A549 (cell line): ENCODE measurements at regions not wholly inside any gene's neighbourhood (a gene's known extent, or its start where the extent isn't known, plus 50 kb on each side); places are given as distances from the start of the nearest gene placed in this dataset.

Source experiments
- ATAC-seq, 2 experiments: fragments of 200-7000 bp in 1 of 2; fragments of >200 bp in 1 of 2; cut with Nextera tagmentation in 1 of 2; cut with Tn5 transposase in 1 of 2; 3 replicates each; pipeline versions ENCODE4 v1.8.0 to v1.9.1; 2018 to 2020; ENCODE audit warnings: mild to moderate bottlenecking in 1 of 2, moderate library complexity in 1 of 2
- CTCF ChIA-PET: fragments of 300-600 bp; sonication (Branson Sonifier 250); formaldehyde crosslinking; extraction: SDS; loops from one replicate; lab custom pipeline; 2021; ENCODE audit warnings: antibody characterized with exemption, inconsistent platforms; lab: Yijun Ruan, JAX
- POLR2A ChIA-PET: fragments of 350-600 bp; formaldehyde crosslinking; extraction: SDS; loops from one replicate; lab custom pipeline; 2021; ENCODE audit warnings: antibody characterized with exemption, inconsistent platforms; lab: Yijun Ruan, JAX
- DNase-seq, 2 experiments: peaks; one replicate each; pipeline versions ENCODE4 v3.0.0 to v3.0.0-alpha.2; 2011 to 2016; ENCODE audit warnings: low read depth in 1 of 2, low spot score in 1 of 2
- FAIRE-seq: peaks from 2 replicates; lab custom pipeline; 2011; peaks lifted over from hg19 to GRCh38; lab: Jason Lieb, UNC
- H3K27ac ChIP-seq, 2 experiments: fragments of >200 bp; sonication (Bioruptor Twin); formaldehyde crosslinking; 3 replicates each; pipeline ENCODE4 v1.5.1; 2016 to 2017
- H3K4me1 ChIP-seq: fragments of >200 bp; sonication (Bioruptor Twin); formaldehyde crosslinking; 3 replicates; pipeline ENCODE4 v1.6.1; 2016
- H3K4me2 ChIP-seq: fragments of >200 bp; sonication (Bioruptor Twin); formaldehyde crosslinking; 3 replicates; pipeline ENCODE4 v1.6.1; 2016
- H3K4me3 ChIP-seq: fragments of >200 bp; sonication (Bioruptor Twin); formaldehyde crosslinking; 3 replicates; pipeline ENCODE4 v1.5.1; 2016
- H3K9me3 ChIP-seq: fragments of >200 bp; sonication (Bioruptor Twin); formaldehyde crosslinking; 3 replicates; pipeline ENCODE4 v1.6.1; 2016
- EHMT2 ChIP-seq: fragments of 200-600 bp; sonication (generic); IDR thresholded peaks from 2 replicates; pipeline ENCODE4 v1.6.1; 2016; ENCODE audit warnings: antibody characterized with exemption, low read depth, mild to moderate bottlenecking, moderate library complexity
- EP300 ChIP-seq, 2 experiments: fragments of >200 bp; sonication (Bioruptor Twin); formaldehyde crosslinking; IDR thresholded peaks; 2 replicates in 1 of 2; 3 replicates in 1 of 2; pipeline ENCODE4 v1.6.1; 2016 to 2017
- ESRRA ChIP-seq: fragments of 150-350 bp; IDR thresholded peaks from 2 replicates; pipeline ENCODE4 v1.6.1; 2014; ENCODE audit warnings: mild to moderate bottlenecking, low read length, borderline replicate concordance
- FOXS1 ChIP-seq: fragments of 250-450 bp; sonication (Bioruptor Pico); IDR thresholded peaks from 2 replicates; pipeline ENCODE4 v1.5.0; 2020; ENCODE audit warnings: mild to moderate bottlenecking, moderate library complexity
- HEYL ChIP-seq: fragments of 250-450 bp; sonication (Bioruptor Pico); IDR thresholded peaks from 2 replicates; pipeline ENCODE4 v1.8.0; 2021; ENCODE audit warnings: mild to moderate bottlenecking, moderate library complexity
- HOXA7 ChIP-seq: fragments of 250-450 bp; sonication (Bioruptor Pico); IDR thresholded peaks from 2 replicates; pipeline ENCODE4 v1.5.0; 2020; ENCODE audit warnings: mild to moderate bottlenecking, moderate library complexity
- HOXB5 ChIP-seq: fragments of 250-450 bp; sonication (Bioruptor Pico); IDR thresholded peaks from 2 replicates; pipeline ENCODE4 v1.5.0; 2020; ENCODE audit warnings: mild to moderate bottlenecking, moderate library complexity
- MYC ChIP-seq: IDR thresholded peaks from 2 replicates; pipeline ENCODE4 v1.6.1; 2012; ENCODE audit warnings: mild to moderate bottlenecking, inconsistent platforms, low read length, improper control_type of control experiment, borderline replicate concordance
- RAD21 ChIP-seq, 2 experiments: fragments of >200 bp in 1 of 2; sonication (Bioruptor Twin) in 1 of 2; formaldehyde crosslinking in 1 of 2; IDR thresholded peaks in 1 of 2; conservative IDR thresholded peaks in 1 of 2; 2 replicates in 1 of 2; 3 replicates in 1 of 2; pipeline ENCODE4 v1.6.1; 2012 to 2018; ENCODE audit warnings: inconsistent platforms in 1 of 2
- RARB ChIP-seq: fragments of 250-450 bp; sonication (Bioruptor Pico); IDR thresholded peaks from 2 replicates; pipeline ENCODE4 v1.8.0; 2021; ENCODE audit warnings: mild to moderate bottlenecking, moderate library complexity
- SMC3 ChIP-seq: fragments of >200 bp; sonication (Bioruptor Twin); formaldehyde crosslinking; IDR thresholded peaks from 3 replicates; pipeline ENCODE4 v1.6.1; 2018; ENCODE audit warnings: inconsistent platforms
- ZFP36 ChIP-seq: fragments of 450-650 bp; IDR thresholded peaks from 2 replicates; pipeline ENCODE4 v1.6.1; 2014; ENCODE audit warnings: borderline replicate concordance; ENCODE audit not compliant: partially characterized antibody
- WGBS: methylation state at CpG from one replicate; pipeline ENCODE4 v1.1.6; 2017; ENCODE audit errors: missing lambda C conversion rate; 5-methylcytosine and 5-hydroxymethylcytosine counted together
- TF ChIP-seq, protein P1 (sequence below): fragments of 150-350 bp; IDR thresholded peaks from 2 replicates; pipeline ENCODE4 v1.6.1; 2014; ENCODE audit warnings: low read depth, mild to moderate bottlenecking, low read length
- TF ChIP-seq, protein P2 (sequence below): IDR thresholded peaks from 2 replicates; pipeline ENCODE4 v1.6.1; 2012
- TF ChIP-seq, protein P3 (sequence below): fragments of 250-450 bp; sonication (Bioruptor Pico); IDR thresholded peaks from 2 replicates; pipeline ENCODE4 v1.5.0; 2021; ENCODE audit warnings: mild to moderate bottlenecking, moderate library complexity, borderline replicate concordance
- TF ChIP-seq, protein P4 (sequence below): fragments of >200 bp; sonication (Bioruptor Twin); formaldehyde crosslinking; IDR thresholded peaks from 3 replicates; pipeline ENCODE4 v1.6.1; 2016
- TF ChIP-seq, protein P5 (sequence below): fragments of 200-600 bp; sonication (generic); IDR thresholded peaks from 2 replicates; pipeline ENCODE4 v1.6.1; 2016; ENCODE audit warnings: antibody characterized with exemption, mild to moderate bottlenecking, moderate library complexity

DNA sequence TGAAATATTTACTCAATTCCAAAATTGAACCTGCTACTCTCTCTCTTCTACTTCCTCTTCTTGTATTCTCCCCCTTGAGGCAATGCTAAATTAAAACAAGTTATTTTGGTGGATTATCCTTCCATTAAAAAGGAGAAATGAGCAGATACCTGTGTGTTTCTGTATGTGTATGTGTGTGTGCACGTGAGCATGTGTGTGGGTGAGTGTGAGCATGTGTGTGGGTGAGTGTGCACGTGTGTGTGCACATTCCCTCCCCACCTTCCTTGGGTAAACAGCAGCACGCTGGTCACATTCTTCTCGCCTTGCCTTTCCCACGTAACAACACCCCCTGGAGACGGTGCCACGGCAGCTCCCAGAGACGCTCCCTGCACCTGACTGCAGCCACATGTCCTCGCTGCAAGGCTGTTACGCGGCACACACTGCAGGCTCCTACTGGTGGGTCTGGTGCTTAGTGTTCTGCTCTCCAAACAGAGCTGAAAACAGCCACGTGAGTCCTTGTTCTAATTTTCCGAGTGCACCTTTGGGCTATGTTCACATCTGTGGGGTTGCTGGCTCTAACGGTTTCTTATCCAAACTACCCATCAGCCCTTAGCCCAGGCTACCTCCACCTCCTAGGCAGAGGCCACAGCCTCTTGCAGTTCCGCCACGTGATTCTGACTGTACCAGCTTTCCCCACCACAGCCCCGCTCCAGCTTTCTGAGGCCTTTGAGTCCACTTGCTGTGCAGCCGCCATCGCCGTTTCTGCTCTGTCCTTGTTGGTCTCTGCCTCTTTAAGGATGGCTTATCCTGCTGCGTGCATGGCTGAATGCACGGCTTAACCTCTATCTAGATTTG lies 123.4 kb downstream of the CTTN start:
- TF ChIP-seq, protein P1, sequence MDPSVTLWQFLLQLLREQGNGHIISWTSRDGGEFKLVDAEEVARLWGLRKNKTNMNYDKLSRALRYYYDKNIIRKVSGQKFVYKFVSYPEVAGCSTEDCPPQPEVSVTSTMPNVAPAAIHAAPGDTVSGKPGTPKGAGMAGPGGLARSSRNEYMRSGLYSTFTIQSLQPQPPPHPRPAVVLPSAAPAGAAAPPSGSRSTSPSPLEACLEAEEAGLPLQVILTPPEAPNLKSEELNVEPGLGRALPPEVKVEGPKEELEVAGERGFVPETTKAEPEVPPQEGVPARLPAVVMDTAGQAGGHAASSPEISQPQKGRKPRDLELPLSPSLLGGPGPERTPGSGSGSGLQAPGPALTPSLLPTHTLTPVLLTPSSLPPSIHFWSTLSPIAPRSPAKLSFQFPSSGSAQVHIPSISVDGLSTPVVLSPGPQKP = no peak
- TF ChIP-seq, protein P2, sequence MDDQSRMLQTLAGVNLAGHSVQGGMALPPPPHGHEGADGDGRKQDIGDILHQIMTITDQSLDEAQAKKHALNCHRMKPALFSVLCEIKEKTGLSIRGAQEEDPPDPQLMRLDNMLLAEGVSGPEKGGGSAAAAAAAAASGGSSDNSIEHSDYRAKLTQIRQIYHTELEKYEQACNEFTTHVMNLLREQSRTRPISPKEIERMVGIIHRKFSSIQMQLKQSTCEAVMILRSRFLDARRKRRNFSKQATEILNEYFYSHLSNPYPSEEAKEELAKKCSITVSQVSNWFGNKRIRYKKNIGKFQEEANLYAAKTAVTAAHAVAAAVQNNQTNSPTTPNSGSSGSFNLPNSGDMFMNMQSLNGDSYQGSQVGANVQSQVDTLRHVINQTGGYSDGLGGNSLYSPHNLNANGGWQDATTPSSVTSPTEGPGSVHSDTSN = no peak
- TF ChIP-seq ESRRA (no peak), RARB (CRISPR knock-in tag) (no peak), FOXS1 (CRISPR knock-in tag) (no peak), HOXA7 (CRISPR knock-in tag) (no peak), SMC3 (no peak), EHMT2 (no peak), EP300 (IDR thresholded peaks at IDR 0.05) (no peak), RAD21 (conservative IDR thresholded peaks at IDR 0.05 in 1 of 2, IDR thresholded peaks at IDR 0.05 in 1 of 2) (no peak), HEYL (CRISPR knock-in tag) (no peak), MYC (no peak), HOXB5 (CRISPR knock-in tag) (no peak), ZFP36 (no peak)
- TF ChIP-seq, protein P3, sequence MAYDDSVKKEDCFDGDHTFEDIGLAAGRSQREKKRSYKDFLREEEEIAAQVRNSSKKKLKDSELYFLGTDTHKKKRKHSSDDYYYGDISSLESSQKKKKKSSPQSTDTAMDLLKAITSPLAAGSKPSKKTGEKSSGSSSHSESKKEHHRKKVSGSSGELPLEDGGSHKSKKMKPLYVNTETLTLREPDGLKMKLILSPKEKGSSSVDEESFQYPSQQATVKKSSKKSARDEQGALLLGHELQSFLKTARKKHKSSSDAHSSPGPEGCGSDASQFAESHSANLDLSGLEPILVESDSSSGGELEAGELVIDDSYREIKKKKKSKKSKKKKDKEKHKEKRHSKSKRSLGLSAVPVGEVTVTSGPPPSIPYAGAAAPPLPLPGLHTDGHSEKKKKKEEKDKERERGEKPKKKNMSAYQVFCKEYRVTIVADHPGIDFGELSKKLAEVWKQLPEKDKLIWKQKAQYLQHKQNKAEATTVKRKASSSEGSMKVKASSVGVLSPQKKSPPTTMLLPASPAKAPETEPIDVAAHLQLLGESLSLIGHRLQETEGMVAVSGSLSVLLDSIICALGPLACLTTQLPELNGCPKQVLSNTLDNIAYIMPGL (CRISPR knock-in tag) = no peak
- TF ChIP-seq, protein P4, sequence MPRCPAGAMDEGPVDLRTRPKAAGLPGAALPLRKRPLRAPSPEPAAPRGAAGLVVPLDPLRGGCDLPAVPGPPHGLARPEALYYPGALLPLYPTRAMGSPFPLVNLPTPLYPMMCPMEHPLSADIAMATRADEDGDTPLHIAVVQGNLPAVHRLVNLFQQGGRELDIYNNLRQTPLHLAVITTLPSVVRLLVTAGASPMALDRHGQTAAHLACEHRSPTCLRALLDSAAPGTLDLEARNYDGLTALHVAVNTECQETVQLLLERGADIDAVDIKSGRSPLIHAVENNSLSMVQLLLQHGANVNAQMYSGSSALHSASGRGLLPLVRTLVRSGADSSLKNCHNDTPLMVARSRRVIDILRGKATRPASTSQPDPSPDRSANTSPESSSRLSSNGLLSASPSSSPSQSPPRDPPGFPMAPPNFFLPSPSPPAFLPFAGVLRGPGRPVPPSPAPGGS = no peak
- TF ChIP-seq, protein P5, sequence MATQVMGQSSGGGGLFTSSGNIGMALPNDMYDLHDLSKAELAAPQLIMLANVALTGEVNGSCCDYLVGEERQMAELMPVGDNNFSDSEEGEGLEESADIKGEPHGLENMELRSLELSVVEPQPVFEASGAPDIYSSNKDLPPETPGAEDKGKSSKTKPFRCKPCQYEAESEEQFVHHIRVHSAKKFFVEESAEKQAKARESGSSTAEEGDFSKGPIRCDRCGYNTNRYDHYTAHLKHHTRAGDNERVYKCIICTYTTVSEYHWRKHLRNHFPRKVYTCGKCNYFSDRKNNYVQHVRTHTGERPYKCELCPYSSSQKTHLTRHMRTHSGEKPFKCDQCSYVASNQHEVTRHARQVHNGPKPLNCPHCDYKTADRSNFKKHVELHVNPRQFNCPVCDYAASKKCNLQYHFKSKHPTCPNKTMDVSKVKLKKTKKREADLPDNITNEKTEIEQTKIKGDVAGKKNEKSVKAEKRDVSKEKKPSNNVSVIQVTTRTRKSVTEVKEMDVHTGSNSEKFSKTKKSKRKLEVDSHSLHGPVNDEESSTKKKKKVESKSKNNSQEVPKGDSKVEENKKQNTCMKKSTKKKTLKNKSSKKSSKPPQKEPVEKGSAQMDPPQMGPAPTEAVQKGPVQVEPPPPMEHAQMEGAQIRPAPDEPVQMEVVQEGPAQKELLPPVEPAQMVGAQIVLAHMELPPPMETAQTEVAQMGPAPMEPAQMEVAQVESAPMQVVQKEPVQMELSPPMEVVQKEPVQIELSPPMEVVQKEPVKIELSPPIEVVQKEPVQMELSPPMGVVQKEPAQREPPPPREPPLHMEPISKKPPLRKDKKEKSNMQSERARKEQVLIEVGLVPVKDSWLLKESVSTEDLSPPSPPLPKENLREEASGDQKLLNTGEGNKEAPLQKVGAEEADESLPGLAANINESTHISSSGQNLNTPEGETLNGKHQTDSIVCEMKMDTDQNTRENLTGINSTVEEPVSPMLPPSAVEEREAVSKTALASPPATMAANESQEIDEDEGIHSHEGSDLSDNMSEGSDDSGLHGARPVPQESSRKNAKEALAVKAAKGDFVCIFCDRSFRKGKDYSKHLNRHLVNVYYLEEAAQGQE = no peak
- no peak for ATAC-seq
- no peaks in the 10 kb centered on the region for H3K9me3 ChIP-seq
- H3K4me2 ChIP-seq = no peak overlapping the region
- FAIRE-seq = no peak
- 80% methylated on average over 22 of the region's 22 CpGs for WGBS
- POLR2A ChIA-PET = no interaction called here
- H3K27ac ChIP-seq = no peak overlapping the region
- CTCF ChIA-PET = interaction anchor here (0.6 kb wide), 1 partner anchor 10 kb away, joined by 3 read pairs; no protein-coding TSS in a partner anchor
- H3K4me3 ChIP-seq = no peak overlapping the region
- no peaks in the 10 kb centered on the region for H3K4me1 ChIP-seq
- no peak for DNase-seq
